Renal cortical epithelial cell (primary cell): ENCODE measurements at regions not wholly inside any gene's neighbourhood (a gene's known extent, or its start where the extent isn't known, plus 50 kb on each side); places are given as distances from the start of the nearest gene placed in this dataset.
"Not testable (repeated sequence)": the region's sequence is repeated elsewhere in the genome, so short reads cannot be mapped to it uniquely, and the experiment has no call there.

Experiments used
- DNase-seq: peaks from one replicate; pipeline ENCODE4 v3.0.0-alpha.2; 2011; ENCODE audit warnings: low read depth

DNA sequence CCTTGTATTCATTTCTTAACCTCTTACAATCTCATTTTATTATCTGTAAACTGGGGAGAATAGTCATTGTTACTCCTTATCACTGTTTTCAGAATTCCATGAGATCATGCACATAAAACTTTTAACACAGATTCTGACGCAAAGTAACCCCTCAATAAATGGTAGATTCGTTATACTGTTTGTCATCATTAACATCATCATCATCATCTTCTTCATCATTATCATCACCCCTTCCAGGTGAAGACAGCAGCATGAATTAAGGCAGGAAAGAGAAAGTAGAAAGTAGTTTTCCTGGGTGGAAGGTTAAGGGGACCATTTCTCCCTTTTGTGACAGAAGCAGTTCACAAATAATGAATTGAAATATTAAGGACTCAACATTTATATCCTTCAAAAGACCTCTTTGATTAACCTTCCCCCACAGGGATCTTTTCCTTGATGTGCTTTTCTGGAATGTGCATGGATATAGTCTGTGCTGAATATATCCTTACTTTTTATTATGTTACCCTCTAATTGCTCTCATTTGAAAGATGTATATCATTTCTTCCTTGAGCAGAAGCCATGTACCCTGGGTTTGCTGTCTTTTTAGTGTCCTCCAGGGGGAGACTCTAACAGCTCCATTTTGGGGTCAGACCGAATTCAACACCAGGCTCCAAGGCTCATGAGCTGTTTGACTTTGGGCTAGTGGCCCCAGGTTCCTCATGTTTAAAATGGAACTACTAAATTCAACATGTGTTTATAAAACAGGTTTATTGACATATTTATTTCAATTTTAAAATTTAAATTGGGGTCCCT is 1029.9 kb upstream of the WWC1 start:
- DNase-seq, result no peak

DNA sequence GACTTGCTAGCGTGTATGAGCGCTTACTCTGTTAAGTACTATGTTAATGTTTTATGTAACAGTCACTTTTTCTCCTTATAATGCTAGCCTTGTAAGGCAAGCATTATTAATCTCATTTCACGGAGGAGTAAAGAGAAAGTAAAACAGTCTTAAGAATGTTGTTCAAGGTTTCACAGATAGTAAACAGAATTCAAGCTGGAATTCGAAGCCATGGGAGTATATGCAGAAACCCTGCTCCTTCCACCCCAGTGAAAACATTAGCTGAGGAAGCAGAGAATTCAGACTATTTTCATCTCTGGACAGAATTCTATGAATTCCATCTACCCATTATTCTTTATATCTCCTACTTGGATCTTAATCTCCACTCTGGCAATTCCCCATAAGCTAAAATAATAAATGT is 1028.3 kb upstream of the WWC1 start:
- no peak for DNase-seq

- DNase-seq, result no peak
Measured at GRCh38 chr5:167264348-167264747, 1027.1 kb upstream of the WWC1 start.

DNA sequence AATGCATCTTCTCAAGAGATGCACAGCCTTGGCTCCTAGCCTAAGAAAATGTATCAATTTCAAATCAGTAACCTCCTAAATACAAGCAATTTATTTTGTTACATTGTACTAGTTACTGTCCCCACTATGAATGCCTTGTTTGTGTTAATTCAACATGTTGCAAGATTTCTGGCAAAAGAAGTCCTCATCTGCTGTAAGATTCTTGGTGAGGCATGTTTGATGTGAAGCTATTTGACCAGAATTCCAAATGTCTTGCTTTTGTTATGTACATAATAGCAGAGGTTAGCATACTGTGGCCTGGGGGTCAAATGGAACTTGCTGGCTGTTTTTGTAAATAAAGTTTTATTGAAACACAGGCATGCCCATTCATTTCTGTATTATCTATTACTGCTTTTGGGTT is 1023.1 kb upstream of the WWC1 start:
- no peak for DNase-seq

- DNase-seq, result no peak
Measured at GRCh38 chr5:167269146-167269545, 1022.3 kb upstream of the WWC1 start.

GRCh38 chr5:167271081-167271480 is 1020.4 kb upstream of the WWC1 start:
- no peak for DNase-seq

- DNase-seq, result no peak
Measured at GRCh38 chr5:167271511-167271910, 1019.9 kb upstream of the WWC1 start.

DNA sequence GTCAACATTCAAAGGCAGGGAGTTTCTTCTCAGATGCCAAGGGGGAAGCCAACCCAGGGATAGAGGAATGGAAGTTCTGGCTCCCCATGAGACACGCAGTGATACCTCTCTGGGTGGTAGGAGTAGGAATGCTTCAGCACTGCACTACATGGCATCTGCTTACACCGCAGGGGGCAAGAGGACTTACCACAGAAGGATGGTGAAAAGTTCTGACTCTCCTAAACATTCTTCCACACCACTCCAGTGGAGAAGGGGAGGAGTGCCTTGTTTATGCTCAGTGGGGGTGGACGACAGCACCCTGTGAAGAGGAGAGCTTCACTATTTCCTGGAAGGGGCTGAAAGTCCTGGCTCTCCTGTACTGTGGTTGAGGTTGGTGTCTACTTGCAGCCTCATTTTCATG is 1011.3 kb upstream of the WWC1 start:
- no peak for DNase-seq

GRCh38 chr5:167281925-167282324 is 1009.5 kb upstream of the WWC1 start:
- no peak for DNase-seq

GRCh38 chr5:167283691-167284090 is 1007.8 kb upstream of the WWC1 start:
- DNase-seq, result no peak

GRCh38 chr5:167284222-167284890 is 1007.1 kb upstream of the WWC1 start:
- DNase-seq, result peak; percentile 66

DNA sequence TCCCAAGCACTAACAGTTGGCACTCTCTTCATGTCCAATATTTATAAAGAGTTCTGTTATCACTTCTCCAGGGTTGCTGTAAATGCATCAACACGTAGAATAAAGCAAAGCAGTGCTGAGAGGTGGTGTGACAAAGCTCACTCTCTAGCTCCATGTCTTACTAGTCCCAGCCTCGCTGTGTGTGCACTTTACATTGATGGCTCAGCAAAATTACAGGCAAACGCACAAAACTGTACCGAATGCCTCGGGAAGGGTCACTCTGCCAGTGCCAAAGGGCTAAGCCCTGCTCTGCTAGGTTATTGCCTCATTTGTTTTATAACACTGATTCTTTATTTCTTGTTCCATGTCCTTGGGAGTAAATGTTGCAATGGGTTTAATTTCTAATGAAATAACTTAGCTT is 1005.9 kb upstream of the WWC1 start:
- no peak for DNase-seq

DNA sequence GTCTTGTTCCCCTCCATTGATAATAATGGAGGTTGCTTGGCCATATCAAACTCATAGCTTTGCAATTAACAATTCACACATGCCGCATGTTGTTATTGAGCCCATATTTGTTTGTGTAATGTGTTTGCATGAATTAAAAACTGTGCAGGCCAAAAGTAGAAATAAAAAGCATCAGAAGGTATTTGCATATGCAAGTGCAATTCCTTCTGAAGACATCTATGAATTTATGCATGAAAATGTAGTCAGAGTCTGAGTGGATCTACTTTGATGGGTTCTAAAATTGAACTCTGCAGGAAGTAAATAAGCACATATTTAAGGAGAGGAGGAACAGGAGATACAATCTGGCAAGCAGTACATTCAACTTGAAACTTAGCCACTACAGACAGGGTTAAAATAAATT is 1004.6 kb upstream of the WWC1 start:
- no peak for DNase-seq

DNA sequence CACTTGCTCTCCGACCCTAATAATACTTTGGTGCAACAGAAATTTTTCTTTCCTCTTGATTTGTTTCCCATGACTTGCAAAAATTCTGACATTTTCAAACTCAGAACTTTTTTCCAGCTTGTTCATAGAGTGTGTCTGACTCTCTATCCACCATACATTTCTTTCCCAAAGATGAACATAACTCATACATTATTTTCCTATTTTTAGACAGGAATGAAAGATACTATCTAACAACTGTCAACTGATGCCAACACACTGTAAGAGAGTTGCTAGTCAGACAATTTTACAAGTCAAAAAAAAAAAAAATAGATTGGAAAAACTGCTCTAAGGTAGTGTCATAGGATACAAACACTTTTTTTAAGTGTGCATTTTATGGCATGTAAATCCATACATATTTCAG is 1001.0 kb upstream of the WWC1 start:
- DNase-seq, result no peak

DNA sequence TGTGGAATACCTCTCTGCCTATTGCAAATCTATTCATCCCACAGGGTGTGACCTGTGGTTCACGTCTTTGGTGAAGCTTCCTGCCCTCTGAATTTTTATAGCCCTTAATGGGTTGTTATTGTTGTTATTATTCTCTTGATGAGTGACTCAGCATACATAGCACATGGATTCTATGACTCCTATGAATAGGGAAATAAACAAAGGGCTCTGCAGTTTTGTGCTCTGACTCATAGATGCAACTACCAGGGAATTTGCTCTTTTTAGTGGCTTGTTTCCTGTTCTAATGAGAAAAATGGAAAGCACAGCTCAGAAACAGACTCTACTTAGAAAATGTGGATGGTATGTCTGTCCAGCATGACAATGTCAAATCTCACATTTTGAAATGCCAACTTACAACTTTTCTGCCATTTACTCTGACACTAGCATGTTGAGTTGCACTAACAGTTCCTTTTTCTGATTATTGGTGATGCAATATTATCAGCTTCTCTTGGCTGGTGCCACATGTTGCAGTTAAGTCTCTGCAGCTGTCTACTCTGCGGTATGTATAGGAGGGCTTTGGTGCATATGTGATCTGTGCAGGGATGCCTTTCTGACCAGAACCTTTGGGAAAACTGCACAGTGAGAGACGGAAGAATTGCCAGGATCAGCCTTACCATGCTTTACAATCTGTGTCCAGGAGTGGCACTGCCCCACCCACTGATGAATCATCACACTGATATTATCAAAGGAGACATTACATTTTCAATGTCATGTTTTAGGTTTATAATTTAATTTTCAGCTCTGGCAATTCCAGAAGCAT is 996.4 kb upstream of the WWC1 start:
- peak; percentile 99 for DNase-seq

- peak; percentile 46 for DNase-seq
Measured at GRCh38 chr5:167295681-167296005, 995.8 kb upstream of the WWC1 start.

- no peak for DNase-seq
Measured at GRCh38 chr5:167296066-167296465, 995.4 kb upstream of the WWC1 start.

- DNase-seq, result peak; percentile 31
Measured at GRCh38 chr5:167296661-167297060, 994.8 kb upstream of the WWC1 start.

GRCh38 chr5:167299861-167300260 is 991.6 kb upstream of the WWC1 start:
- not testable (repeated sequence) for DNase-seq

- DNase-seq, result no peak
Measured at GRCh38 chr5:167303582-167303981, 987.9 kb upstream of the WWC1 start.

DNA sequence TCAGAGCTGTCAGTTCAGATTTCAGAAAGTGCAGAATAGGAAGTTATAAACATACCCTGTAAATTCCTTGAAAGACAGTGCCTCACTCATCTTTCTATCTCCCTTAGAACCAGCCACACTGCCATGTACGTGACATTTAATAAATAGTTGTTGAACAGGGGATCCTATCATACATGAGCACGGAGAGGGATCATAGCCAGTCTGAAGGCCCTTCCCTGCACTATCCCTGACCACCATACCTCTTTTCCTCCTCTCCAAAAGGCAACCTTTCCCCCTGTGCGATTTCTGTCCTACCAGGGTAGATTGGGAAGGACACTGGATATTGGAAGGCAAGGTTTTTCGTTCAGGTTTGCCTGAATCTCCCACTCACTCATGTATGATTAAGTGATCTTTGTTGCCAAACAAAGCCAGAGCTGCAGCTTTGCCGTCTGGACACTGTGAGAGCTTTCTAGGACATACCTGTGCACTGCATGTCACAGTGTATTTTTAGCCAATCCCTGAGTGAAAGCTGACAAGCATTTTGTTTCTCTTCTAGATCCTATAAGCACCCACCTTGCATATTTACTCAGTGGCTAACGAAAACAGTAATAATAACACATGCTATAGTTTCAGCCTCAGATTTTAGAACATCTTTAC is 986.5 kb upstream of the WWC1 start:
- DNase-seq, result no peak

DNA sequence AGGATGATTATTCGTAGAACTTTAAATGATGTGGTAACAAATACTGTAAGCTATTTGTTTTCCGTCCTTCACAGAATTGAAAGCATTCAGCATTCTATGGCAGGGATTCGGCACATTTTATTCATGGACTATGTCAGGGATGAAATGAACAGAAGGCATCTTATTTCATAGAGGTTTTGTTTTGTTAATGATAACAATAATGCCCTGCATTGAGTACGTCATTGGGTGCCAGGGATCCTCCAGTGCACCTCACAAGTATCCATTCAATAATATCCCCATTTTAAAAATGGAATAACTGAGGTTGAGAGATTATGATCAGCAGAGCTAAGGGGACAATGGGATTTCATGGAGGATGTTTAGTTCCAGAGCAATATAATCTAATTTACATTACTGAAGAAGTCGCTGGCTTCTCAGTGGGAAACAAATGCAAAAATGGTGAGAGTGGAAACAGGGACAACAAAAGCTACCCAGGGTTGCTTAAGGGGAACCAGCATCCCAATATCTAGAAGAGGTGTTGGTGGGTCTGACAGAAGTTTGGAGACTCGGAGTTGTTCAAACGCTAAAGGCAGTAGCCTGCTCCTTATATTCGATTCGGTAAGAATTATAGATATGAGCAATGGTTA is 985.7 kb upstream of the WWC1 start:
- no peak for DNase-seq
